Glutamatergic neuron (in vitro differentiated cells): ENCODE measurements at regions not wholly inside any gene's neighbourhood (a gene's known extent, or its start where the extent isn't known, plus 50 kb on each side); places are given as distances from the start of the nearest gene placed in this dataset.

Experiments used
- DNase-seq: peaks from one replicate; pipeline ENCODE4 v3.0.0; 2022
- H3K27ac Mint-ChIP-seq: one replicate; pipeline ENCODE4 v1.8.0; 2020; ENCODE audit warnings: mild to moderate bottlenecking, mixed read lengths, inconsistent platforms; ENCODE audit not compliant: unreplicated experiment
- H3K27me3 Mint-ChIP-seq: one replicate; pipeline ENCODE4 v1.8.0; 2020; ENCODE audit warnings: mild to moderate bottlenecking, moderate library complexity, mixed read lengths, inconsistent platforms; ENCODE audit not compliant: unreplicated experiment
- H3K36me3 Mint-ChIP-seq: one replicate; pipeline ENCODE4 v1.8.0; 2020; ENCODE audit warnings: mild to moderate bottlenecking, mixed read lengths, inconsistent platforms; ENCODE audit not compliant: unreplicated experiment
- H3K4me1 Mint-ChIP-seq: one replicate; pipeline ENCODE4 v1.8.0; 2020; ENCODE audit warnings: mild to moderate bottlenecking, low read depth, mixed read lengths, inconsistent platforms; ENCODE audit not compliant: unreplicated experiment
- H3K4me3 Mint-ChIP-seq: one replicate; pipeline ENCODE4 v1.8.0; 2020; ENCODE audit warnings: mild to moderate bottlenecking, mixed read lengths, inconsistent platforms; ENCODE audit not compliant: unreplicated experiment
- H3K9me3 Mint-ChIP-seq: one replicate; pipeline ENCODE4 v1.8.0; 2020; ENCODE audit warnings: mild to moderate bottlenecking, moderate library complexity, mixed read lengths, inconsistent platforms; ENCODE audit not compliant: unreplicated experiment
- CTCF ChIP-seq: fragments of 200-600 bp; sonication (generic); IDR thresholded peaks from one replicate; pipeline ENCODE4 v1.5.0; 2021; ENCODE audit not compliant: partially characterized antibody, unreplicated experiment

GRCh38 chr2:34901739-34902138 is 1302.6 kb upstream of the FAM98A start:
- H3K27ac Mint-ChIP-seq, result no peak overlapping the region
- H3K4me1 Mint-ChIP-seq, result no peaks in the 10 kb centered on the region
- peaks cover 2% of the 10 kb centered on the region for H3K9me3 Mint-ChIP-seq
- no peaks in the 10 kb centered on the region for H3K27me3 Mint-ChIP-seq
- no peak for DNase-seq
- H3K36me3 Mint-ChIP-seq, result no peaks in the 10 kb centered on the region
- TF ChIP-seq CTCF, result no peak
- H3K4me3 Mint-ChIP-seq, result no peak overlapping the region

DNA sequence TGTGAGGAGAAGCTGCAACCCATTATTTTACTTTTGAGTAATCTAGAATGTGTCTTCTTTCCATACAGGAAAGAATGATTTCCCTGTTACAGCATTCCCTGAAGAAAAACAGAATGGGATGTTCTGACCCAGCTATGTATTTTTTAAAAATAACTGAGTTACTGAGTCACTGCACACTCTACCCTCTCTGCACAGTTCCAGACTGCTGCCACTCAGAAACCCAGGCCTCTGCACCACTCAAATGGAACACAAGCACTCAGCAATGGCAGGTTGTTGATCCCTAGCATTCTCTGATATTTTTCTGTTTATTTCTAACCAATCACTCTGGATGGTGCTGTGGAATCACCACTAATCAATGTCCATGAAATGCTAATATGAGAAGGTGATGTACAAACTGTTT is 1300.0 kb upstream of the FAM98A start:
- no peaks in the 10 kb centered on the region for H3K36me3 Mint-ChIP-seq
- H3K4me1 Mint-ChIP-seq, result no peaks in the 10 kb centered on the region
- no peak overlapping the region for H3K27ac Mint-ChIP-seq
- TF ChIP-seq CTCF, result no peak
- H3K4me3 Mint-ChIP-seq, result no peak overlapping the region
- no peaks in the 10 kb centered on the region for H3K27me3 Mint-ChIP-seq
- H3K9me3 Mint-ChIP-seq, result peaks cover 2% of the 10 kb centered on the region
- DNase-seq, result no peak

- Mint-ChIP-seq H3K4me1 (no peaks in the 10 kb centered on the region), H3K9me3 (peaks cover 2% of the 10 kb centered on the region), H3K4me3 (no peak overlapping the region), H3K27me3 (no peaks in the 10 kb centered on the region), H3K36me3 (no peaks in the 10 kb centered on the region), H3K27ac (no peak overlapping the region)
- TF ChIP-seq CTCF, result no peak
- DNase-seq, result no peak
These were observed 1293.7 kb upstream of the FAM98A start for GRCh38 chr2:34892766-34893165.

GRCh38 chr2:34892256-34892655 is 1293.2 kb upstream of the FAM98A start:
- Mint-ChIP-seq H3K4me3 (no peak overlapping the region), H3K4me1 (no peaks in the 10 kb centered on the region), H3K27ac (no peak overlapping the region), H3K27me3 (no peaks in the 10 kb centered on the region), H3K36me3 (no peaks in the 10 kb centered on the region), H3K9me3 (no peaks in the 10 kb centered on the region)
- DNase-seq, result no peak
- no peak for TF ChIP-seq CTCF

DNA sequence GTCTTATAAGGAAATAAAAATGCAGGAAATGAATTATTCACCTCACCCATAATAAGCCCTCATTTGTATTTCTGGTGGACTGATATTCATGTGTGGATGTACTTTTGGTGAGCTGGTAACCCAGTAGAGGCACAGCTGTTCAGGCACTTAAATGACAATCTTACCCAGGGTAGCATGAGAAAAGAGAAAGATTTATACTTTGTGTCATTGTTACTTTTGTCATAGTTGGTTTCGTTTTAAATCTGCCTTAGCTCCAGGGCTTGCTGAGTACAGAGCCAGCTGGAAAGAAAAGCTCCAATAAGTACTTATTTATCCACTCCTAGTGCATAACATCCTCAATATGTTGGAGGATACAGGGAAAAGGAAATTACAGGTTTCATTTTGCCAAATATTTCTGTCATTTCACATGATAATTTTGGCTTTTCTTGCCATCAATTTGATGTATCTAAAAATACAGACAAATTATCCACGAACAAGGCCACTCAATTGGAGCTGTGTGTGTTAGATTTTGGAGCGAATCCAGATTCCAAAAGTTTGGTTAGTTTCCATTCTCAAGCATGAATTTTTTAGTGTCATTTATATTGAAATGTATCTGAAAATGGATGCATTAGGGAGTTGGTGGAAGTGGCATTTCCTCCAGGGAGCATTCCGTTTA is 1276.1 kb upstream of the FAM98A start:
- DNase-seq, result no peak
- no peak for TF ChIP-seq CTCF
- Mint-ChIP-seq H3K9me3 (no peaks in the 10 kb centered on the region), H3K4me1 (peaks cover 5% of the 10 kb centered on the region), H3K27ac (no peak overlapping the region), H3K4me3 (no peak overlapping the region), H3K36me3 (no peaks in the 10 kb centered on the region), H3K27me3 (no peaks in the 10 kb centered on the region)
